Sciatic nerve (tissue), 2 donors: ENCODE measurements at regions not wholly inside any gene's neighbourhood (a gene's known extent, or its start where the extent isn't known, plus 50 kb on each side); places are given as distances from the start of the nearest gene placed in this dataset.
A peak's percentile ranks its signal among the peaks of the same experiment; 100 is the strongest.

Experiments
- ATAC-seq: fragments of 200-7000 bp; cut with Tn5 transposase; one replicate; pipeline ENCODE4 v1.9.1; 2020; ENCODE audit warnings: mild to moderate bottlenecking, moderate library complexity
- DNase-seq: peaks from one replicate; pipeline ENCODE4 v3.0.0-alpha.2; 2020; ENCODE audit warnings: low spot score
- intact Hi-C: fragments of 100-400 bp; cut with DNase I; formaldehyde crosslinking; loops from one replicate; pipeline ENCODE4 v1.14.2; 2022
- donor health status: DM: no; HTN: no; CAD: no.
- donor health status: DM: no; HTN: no; CAD: no.

GRCh38 chr9:109830545-109830944 lies 50.5 kb downstream of the PALM2AKAP2 start:
- intact Hi-C loops: no loop called here
- DNase-seq: no peak

GRCh38 chr9:109831998-109832658 lies 52.1 kb downstream of the PALM2AKAP2 start:
- ATAC-seq (peak; percentile 51), DNase-seq (no peak)
- intact Hi-C loops: no loop called here

More at GRCh38 chr9:109830545-109830944, 50.5 kb downstream of the PALM2AKAP2 start:
- no peak for ATAC-seq

GRCh38 chr9:109834855-109835254 lies 54.9 kb downstream of the PALM2AKAP2 start:
- intact Hi-C loops: no loop called here
- DNase-seq: no peak
- no peak for ATAC-seq

GRCh38 chr9:109843641-109844040 lies 63.6 kb downstream of the PALM2AKAP2 start:
- intact Hi-C loops: no loop called here
- ATAC-seq (peak; percentile 28), DNase-seq (no peak)

- DNase-seq (no peak), ATAC-seq (no peak)
- intact Hi-C loops: no loop called here
Measured at GRCh38 chr9:109845226-109845625, 65.2 kb downstream of the PALM2AKAP2 start.

- intact Hi-C loops: no loop called here
- ATAC-seq (no peak), DNase-seq (no peak)
Measured at GRCh38 chr9:109846776-109847175, 66.8 kb downstream of the PALM2AKAP2 start.

- DNase-seq: no peak
- ATAC-seq: no peak
- intact Hi-C loops: no loop called here
Measured at GRCh38 chr9:109852556-109852955, 72.6 kb downstream of the PALM2AKAP2 start.

GRCh38 chr9:109855540-109855939 lies 75.5 kb downstream of the PALM2AKAP2 start:
- intact Hi-C loops: no loop called here
- no peak for ATAC-seq
- DNase-seq: no peak

GRCh38 chr9:109856785-109857184 lies 76.8 kb downstream of the PALM2AKAP2 start:
- DNase-seq (no peak), ATAC-seq (peak; percentile 64)
- intact Hi-C loops: no loop called here

GRCh38 chr9:109857336-109857735 lies 77.3 kb downstream of the PALM2AKAP2 start:
- intact Hi-C loops: no loop called here
- DNase-seq: no peak
- no peak for ATAC-seq

- no peak for DNase-seq
- no peak for ATAC-seq
- intact Hi-C loops: no loop called here
Measured at GRCh38 chr9:109859447-109859846, 79.4 kb downstream of the PALM2AKAP2 start.

GRCh38 chr9:109860521-109860920 lies 80.5 kb downstream of the PALM2AKAP2 start:
- intact Hi-C loops: no loop called here
- ATAC-seq (no peak), DNase-seq (no peak)

- intact Hi-C loops: no loop called here
Measured at GRCh38 chr9:109861499-109861898, 81.5 kb downstream of the PALM2AKAP2 start.

GRCh38 chr9:109861918-109862317 lies 81.9 kb downstream of the PALM2AKAP2 start:
- DNase-seq (no peak), ATAC-seq (peak; percentile 66)
- intact Hi-C loops: no loop called here

More at GRCh38 chr9:109861499-109861898, 81.5 kb downstream of the PALM2AKAP2 start:
- ATAC-seq: peak; percentile 80
- DNase-seq: no peak

GRCh38 chr9:109862452-109862851 lies 82.5 kb downstream of the PALM2AKAP2 start:
- intact Hi-C loops: no loop called here
- ATAC-seq: no peak
- no peak for DNase-seq

- ATAC-seq: no peak
- intact Hi-C loops: no loop called here
- DNase-seq: no peak
Measured at GRCh38 chr9:109863961-109864360, 84.0 kb downstream of the PALM2AKAP2 start.

- no peak for DNase-seq
- no peak for ATAC-seq
- intact Hi-C loops: no loop called here
Measured at GRCh38 chr9:109865521-109865920, 85.5 kb downstream of the PALM2AKAP2 start.

GRCh38 chr9:109868207-109868606 lies 88.2 kb downstream of the PALM2AKAP2 start:
- intact Hi-C loops: no loop called here
- no peak for DNase-seq
- peak; percentile 49 for ATAC-seq

GRCh38 chr9:109868722-109869121 lies 88.7 kb downstream of the PALM2AKAP2 start:
- DNase-seq (no peak), ATAC-seq (no peak)
- intact Hi-C loops: no loop called here

GRCh38 chr9:109870365-109870764 lies 90.4 kb downstream of the PALM2AKAP2 start:
- DNase-seq (no peak), ATAC-seq (no peak)
- intact Hi-C loops: no loop called here

GRCh38 chr9:109872901-109873300 lies 92.9 kb downstream of the PALM2AKAP2 start:
- intact Hi-C loops: no loop called here
- ATAC-seq (no peak), DNase-seq (no peak)
